ENCODE measurements at regions not wholly inside any gene's neighbourhood (a gene's known extent, or its start where the extent isn't known, plus 50 kb on each side); places are given as distances from the start of the nearest gene placed in this dataset.

GRCh38 chr10:2592360-2593160, 474.8 kb upstream of the PFKP start:
- TF ChIP-seq CTCF (IDR thresholded peaks at IDR 0.05; ENCODE audit: low read depth, low read length): no peak
- no peak for DNase-seq (ENCODE audit: extremely low read depth, low read depth)

- DNase-seq (ENCODE audit: extremely low read depth, low read depth): no peak
- no peak for TF ChIP-seq CTCF (IDR thresholded peaks at IDR 0.05; ENCODE audit: low read depth, low read length)
These were observed 478.2 kb upstream of the PFKP start for GRCh38 chr10:2589196-2589595.

- no peak for TF ChIP-seq CTCF (IDR thresholded peaks at IDR 0.05; ENCODE audit: low read depth, low read length)
- DNase-seq (ENCODE audit: extremely low read depth, low read depth): no peak
These were observed 483.0 kb upstream of the PFKP start for GRCh38 chr10:2584385-2584784.

GRCh38 chr10:2576892-2577291, 490.5 kb upstream of the PFKP start:
- no peak for DNase-seq (ENCODE audit: extremely low read depth, low read depth)
- no peak for TF ChIP-seq CTCF (IDR thresholded peaks at IDR 0.05; ENCODE audit: low read depth, low read length)

- no peak for DNase-seq (ENCODE audit: extremely low read depth, low read depth)
- no peak for TF ChIP-seq CTCF (IDR thresholded peaks at IDR 0.05; ENCODE audit: low read depth, low read length)
These were observed 491.9 kb upstream of the PFKP start for GRCh38 chr10:2575460-2575859.

- no peak for DNase-seq (ENCODE audit: extremely low read depth, low read depth)
- no peak for TF ChIP-seq CTCF (IDR thresholded peaks at IDR 0.05; ENCODE audit: low read depth, low read length)
These were observed 494.7 kb upstream of the PFKP start for GRCh38 chr10:2572611-2573010.

GRCh38 chr10:2556883-2557282, 510.5 kb upstream of the PFKP start:
- TF ChIP-seq CTCF (IDR thresholded peaks at IDR 0.05; ENCODE audit: low read depth, low read length): no peak
- DNase-seq (ENCODE audit: extremely low read depth, low read depth): no peak
